UCSD-AML1 (cell line): ENCODE measurements at regions not wholly inside any gene's neighbourhood (a gene's known extent, or its start where the extent isn't known, plus 50 kb on each side); places are given as distances from the start of the nearest gene placed in this dataset.

Experiments
- DNase-seq: peaks from one replicate; lab custom pipeline; 2025; ENCODE audit not compliant: unreplicated experiment; lab: John Stamatoyannopoulos, UW

GRCh38 chr5:174399411-174399810, 325.0 kb upstream of the MSX2 start:
- DNase-seq = no peak

GRCh38 chr5:174400461-174400860, 323.9 kb upstream of the MSX2 start:
- no peak for DNase-seq

GRCh38 chr5:174401793-174402192, 322.6 kb upstream of the MSX2 start:
- no peak for DNase-seq

- no peak for DNase-seq
These were observed 322.1 kb upstream of the MSX2 start for GRCh38 chr5:174402222-174402812.

- DNase-seq = no peak
These were observed 319.5 kb upstream of the MSX2 start for GRCh38 chr5:174404848-174405247.

- DNase-seq = peak; percentile 29
These were observed 315.3 kb upstream of the MSX2 start for GRCh38 chr5:174409070-174409469.

- DNase-seq = no peak
These were observed 314.4 kb upstream of the MSX2 start for GRCh38 chr5:174409971-174410370.

GRCh38 chr5:174410716-174411478, 313.5 kb upstream of the MSX2 start:
- DNase-seq = no peak

GRCh38 chr5:174411479-174411819, 312.9 kb upstream of the MSX2 start:
- DNase-seq = no peak

GRCh38 chr5:174412374-174412773, 312.0 kb upstream of the MSX2 start:
- DNase-seq = no peak

GRCh38 chr5:174412941-174413340, 311.4 kb upstream of the MSX2 start:
- DNase-seq = no peak

- no peak for DNase-seq
These were observed 310.6 kb upstream of the MSX2 start for GRCh38 chr5:174413567-174414314.

GRCh38 chr5:174414315-174414710, 310.1 kb upstream of the MSX2 start:
- no peak for DNase-seq

- no peak for DNase-seq
These were observed 305.4 kb upstream of the MSX2 start for GRCh38 chr5:174418809-174419539.

GRCh38 chr5:174419540-174420132, 304.7 kb upstream of the MSX2 start:
- peak; percentile 85 for DNase-seq

GRCh38 chr5:174420651-174421407, 303.6 kb upstream of the MSX2 start:
- DNase-seq = no peak

- no peak for DNase-seq
These were observed 303.0 kb upstream of the MSX2 start for GRCh38 chr5:174421408-174421805.

- no peak for DNase-seq
These were observed 300.8 kb upstream of the MSX2 start for GRCh38 chr5:174423558-174423957.

GRCh38 chr5:174424219-174425053, 299.9 kb upstream of the MSX2 start:
- DNase-seq = no peak
